SK-N-SH treated with all-trans-retinoic acid at 6 μM for 48 hours (cell line): ENCODE measurements at regions not wholly inside any gene's neighbourhood (a gene's known extent, or its start where the extent isn't known, plus 50 kb on each side); places are given as distances from the start of the nearest gene placed in this dataset.
"Not testable (repeated sequence)": the region's sequence is repeated elsewhere in the genome, so short reads cannot be mapped to it uniquely, and the experiment has no call there.

ENCODE experiments used
- ATAC-seq: fragments of 200-7000 bp; cut with Tn5 transposase; 3 replicates; pipeline ENCODE4 v1.9.1; 2020; ENCODE audit warnings: mild to moderate bottlenecking, moderate library complexity
- BACH2 ChIP-seq: fragments of 250-450 bp; sonication (Bioruptor Pico); IDR thresholded peaks from 2 replicates; pipeline ENCODE4 v1.9.0; 2021; ENCODE audit warnings: mild to moderate bottlenecking, borderline replicate concordance
- CREB5 ChIP-seq: fragments of 250-450 bp; sonication (Bioruptor Pico); IDR thresholded peaks from 2 replicates; pipeline ENCODE4 v1.5.1; 2020; ENCODE audit warnings: low read depth, mild to moderate bottlenecking, moderate library complexity
- CSDC2 ChIP-seq: fragments of 250-450 bp; sonication (Bioruptor Pico); IDR thresholded peaks from 2 replicates; pipeline ENCODE4 v1.5.0; 2020; ENCODE audit warnings: mild to moderate bottlenecking, moderate library complexity
- CSRNP3 ChIP-seq: fragments of 250-450 bp; sonication (Bioruptor Pico); IDR thresholded peaks from 2 replicates; pipeline ENCODE4 v1.5.1; 2021; ENCODE audit warnings: mild to moderate bottlenecking, moderate library complexity
- ISL1 ChIP-seq: fragments of 250-450 bp; sonication (Bioruptor Pico); IDR thresholded peaks from 2 replicates; pipeline ENCODE4 v2.1.2; 2022; ENCODE audit warnings: mild to moderate bottlenecking, moderate library complexity
- PATZ1 ChIP-seq: fragments of 250-450 bp; sonication (Bioruptor Pico); IDR thresholded peaks from 2 replicates; pipeline ENCODE4 v1.8.0; 2020; ENCODE audit warnings: mild to moderate bottlenecking, moderate library complexity, borderline replicate concordance
- POU6F1 ChIP-seq: fragments of 250-450 bp; sonication (Bioruptor Pico); IDR thresholded peaks from 2 replicates; pipeline ENCODE4 v1.8.0; 2021; ENCODE audit warnings: low read depth, mild to moderate bottlenecking, moderate library complexity, borderline replicate concordance
- PPARA ChIP-seq: fragments of 250-450 bp; sonication (Bioruptor Pico); IDR thresholded peaks from 2 replicates; pipeline ENCODE4 v1.5.0; 2020; ENCODE audit warnings: mild to moderate bottlenecking, borderline replicate concordance
- RARB ChIP-seq: fragments of 250-450 bp; sonication (Bioruptor Pico); IDR thresholded peaks from 2 replicates; pipeline ENCODE4 v1.8.0; 2021; ENCODE audit warnings: mild to moderate bottlenecking, moderate library complexity
- SNAI2 ChIP-seq: fragments of 250-450 bp; sonication (Bioruptor Pico); IDR thresholded peaks from 2 replicates; pipeline ENCODE4 v1.5.0; 2020; ENCODE audit warnings: mild to moderate bottlenecking, moderate library complexity
- TCF4 ChIP-seq: fragments of 250-450 bp; sonication (Bioruptor Pico); IDR thresholded peaks from 2 replicates; pipeline ENCODE4 v1.8.0; 2021; ENCODE audit warnings: mild to moderate bottlenecking, moderate library complexity, borderline replicate concordance
- TOX ChIP-seq: fragments of 250-450 bp; sonication (Bioruptor Pico); IDR thresholded peaks from 2 replicates; pipeline ENCODE4 v1.8.0; 2021; ENCODE audit warnings: mild to moderate bottlenecking, moderate library complexity, borderline replicate concordance
- TSHZ2 ChIP-seq: fragments of 250-450 bp; sonication (Bioruptor Pico); IDR thresholded peaks from 2 replicates; pipeline ENCODE4 v1.5.0; 2020; ENCODE audit warnings: mild to moderate bottlenecking, moderate library complexity
- ZC3H10 ChIP-seq: fragments of 250-450 bp; sonication (Bioruptor Pico); IDR thresholded peaks from 2 replicates; pipeline ENCODE4 v1.5.1; 2021; ENCODE audit warnings: mild to moderate bottlenecking, moderate library complexity
- ZFP3 ChIP-seq: fragments of 250-450 bp; sonication (Bioruptor Pico); IDR thresholded peaks from 2 replicates; pipeline ENCODE4 v1.5.0; 2020; ENCODE audit warnings: mild to moderate bottlenecking, moderate library complexity
- ZNF565 ChIP-seq: fragments of 450-650 bp; formaldehyde crosslinking; conservative IDR thresholded peaks from 2 replicates; pipeline ENCODE4 v1.5.0; 2020; ENCODE audit warnings: low read depth, mild to moderate bottlenecking, moderate library complexity
- ZNF70 ChIP-seq: fragments of 450-650 bp; formaldehyde crosslinking; IDR thresholded peaks from 2 replicates; pipeline ENCODE4 v1.5.0; 2020; ENCODE audit warnings: mild to moderate bottlenecking, moderate library complexity
- ZNF8 ChIP-seq: fragments of 450-650 bp; formaldehyde crosslinking; IDR thresholded peaks from 2 replicates; pipeline ENCODE4 v1.5.0; 2020; ENCODE audit warnings: mild to moderate bottlenecking, moderate library complexity

- no peak for ATAC-seq
Observed at GRCh38 chr4:124459941-124460310, 252.6 kb downstream of the ANKRD50 start.

GRCh38 chr4:124461592-124461991, 250.9 kb downstream of the ANKRD50 start:
- not testable (repeated sequence) for ATAC-seq

More at GRCh38 chr4:124459941-124460310, 252.6 kb downstream of the ANKRD50 start:
- no peak for TF ChIP-seq ZNF70 (CRISPR knock-in tag)
- TF ChIP-seq, all 23 proteins: peak for 0

- TF ChIP-seq ZNF565 (CRISPR knock-in tag) (no peak), TOX (no peak), PATZ1 (CRISPR knock-in tag) (no peak), ZNF8 (CRISPR knock-in tag) (no peak), ZNF70 (CRISPR knock-in tag) (no peak), PPARA (no peak), POU6F1 (no peak), SNAI2 (CRISPR knock-in tag) (no peak), CREB5 (CRISPR knock-in tag) (no peak), TCF4 (no peak), BACH2 (CRISPR knock-in tag) (no peak), ZFP3 (CRISPR knock-in tag) (no peak), TSHZ2 (CRISPR knock-in tag) (no peak), CSDC2 (CRISPR knock-in tag) (no peak), CSRNP3 (CRISPR knock-in tag) (no peak), ZC3H10 (CRISPR knock-in tag) (no peak), RARB (CRISPR knock-in tag) (no peak), ISL1 (CRISPR knock-in tag) (no peak)
- ATAC-seq = no peak
Observed at GRCh38 chr4:124462954-124463828, 249.3 kb downstream of the ANKRD50 start.

GRCh38 chr4:124464836-124465235, 247.7 kb downstream of the ANKRD50 start:
- TF ChIP-seq CSRNP3 (CRISPR knock-in tag) (no peak), ZNF8 (CRISPR knock-in tag) (no peak), PATZ1 (CRISPR knock-in tag) (no peak)
- no peak for ATAC-seq
